Ectodermal cell (in vitro differentiated cells): ENCODE measurements at regions not wholly inside any gene's neighbourhood (a gene's known extent, or its start where the extent isn't known, plus 50 kb on each side); places are given as distances from the start of the nearest gene placed in this dataset.

Source experiments
- H3K27ac ChIP-seq: 2 replicates; pipeline ENCODE4 v1.7.0; 2013; ENCODE audit warnings: mild to moderate bottlenecking, low read depth, low read length; ENCODE audit not compliant: insufficient read depth, poor library complexity, severe bottlenecking
- H3K27me3 ChIP-seq: 2 replicates; pipeline ENCODE4 v1.7.0; 2013; ENCODE audit warnings: mild to moderate bottlenecking, low read length; ENCODE audit not compliant: insufficient read depth, control insufficient read depth, poor library complexity, severe bottlenecking
- H3K36me3 ChIP-seq: one replicate; pipeline ENCODE4 v1.7.0; 2013; ENCODE audit warnings: low read length; ENCODE audit not compliant: control insufficient read depth, insufficient read depth
- H3K4me1 ChIP-seq: one replicate; pipeline ENCODE4 v1.7.0; 2013; ENCODE audit warnings: low read length; ENCODE audit not compliant: control insufficient read depth, insufficient read depth
- H3K4me3 ChIP-seq: 2 replicates; pipeline ENCODE4 v1.7.0; 2013; ENCODE audit warnings: low read depth, low read length, control low read depth; ENCODE audit not compliant: insufficient read depth
- H3K9me3 ChIP-seq: 2 replicates; pipeline ENCODE4 v1.7.0; 2013; ENCODE audit warnings: mild to moderate bottlenecking, low read length, moderate library complexity; ENCODE audit not compliant: control insufficient read depth
- WGBS, 2 experiments: methylation state at CpG; one replicate each; pipeline ENCODE4 v1.1.7; 2013; ENCODE audit warnings: missing lambda C conversion rate in 2 of 2; 5-methylcytosine and 5-hydroxymethylcytosine counted together

- Histone ChIP-seq H3K36me3 (no peaks in the 10 kb centered on the region), H3K4me3 (no peak overlapping the region), H3K27ac (no peak overlapping the region), H3K9me3 (no peaks in the 10 kb centered on the region), H3K27me3 (no peaks in the 10 kb centered on the region), H3K4me1 (no peaks in the 10 kb centered on the region)
- WGBS, 2 experiments, result 92 to 93% methylated on average over 3 of the region's 3 CpGs
These were observed 103.7 kb upstream of the CD96 start for GRCh38 chr3:111438283-111438682.

GRCh38 chr3:111454551-111454950 lies 87.4 kb upstream of the CD96 start:
- Histone ChIP-seq H3K27me3 (no peaks in the 10 kb centered on the region), H3K4me3 (no peak overlapping the region), H3K4me1 (no peaks in the 10 kb centered on the region), H3K9me3 (no peaks in the 10 kb centered on the region), H3K27ac (no peak overlapping the region), H3K36me3 (no peaks in the 10 kb centered on the region)
- WGBS, 2 experiments, result 90 to 92% methylated on average over 3 of the region's 3 CpGs

GRCh38 chr3:111465081-111465670 lies 76.8 kb upstream of the CD96 start:
- no peaks in the 10 kb centered on the region for H3K36me3 ChIP-seq
- H3K9me3 ChIP-seq, result no peaks in the 10 kb centered on the region
- WGBS, 2 experiments, result 89 to 100% methylated on average over 2 of the region's 2 CpGs
- H3K27me3 ChIP-seq, result no peaks in the 10 kb centered on the region
- no peak overlapping the region for H3K27ac ChIP-seq
- H3K4me1 ChIP-seq, result no peaks in the 10 kb centered on the region
- H3K4me3 ChIP-seq, result no peak overlapping the region

GRCh38 chr3:111470032-111470431 lies 72.0 kb upstream of the CD96 start:
- Histone ChIP-seq H3K36me3 (no peaks in the 10 kb centered on the region), H3K4me1 (no peaks in the 10 kb centered on the region), H3K4me3 (no peak overlapping the region), H3K9me3 (no peaks in the 10 kb centered on the region), H3K27me3 (no peaks in the 10 kb centered on the region), H3K27ac (no peak overlapping the region)
- 87 to 94% methylated on average over 2 of the region's 2 CpGs for WGBS, 2 experiments

- H3K36me3 ChIP-seq, result no peaks in the 10 kb centered on the region
- no peaks in the 10 kb centered on the region for H3K4me1 ChIP-seq
- no peak overlapping the region for H3K27ac ChIP-seq
- no peaks in the 10 kb centered on the region for H3K27me3 ChIP-seq
- H3K9me3 ChIP-seq, result no peaks in the 10 kb centered on the region
- WGBS, 2 experiments, result 83 to 90% methylated on average over 2 of the region's 2 CpGs
- H3K4me3 ChIP-seq, result no peak overlapping the region
These were observed 70.2 kb upstream of the CD96 start for GRCh38 chr3:111471831-111472230.

- Histone ChIP-seq H3K9me3 (no peaks in the 10 kb centered on the region), H3K27me3 (no peaks in the 10 kb centered on the region), H3K27ac (no peak overlapping the region), H3K4me3 (no peak overlapping the region), H3K36me3 (no peaks in the 10 kb centered on the region), H3K4me1 (no peaks in the 10 kb centered on the region)
- 94 to 100% methylated on average over 3 to 4 of the region's 4 CpGs for WGBS, 2 experiments
These were observed 69.4 kb upstream of the CD96 start for GRCh38 chr3:111472556-111472955.

- H3K36me3 ChIP-seq, result no peaks in the 10 kb centered on the region
- 85 to 95% methylated on average over 2 of the region's 2 CpGs for WGBS, 2 experiments
- H3K9me3 ChIP-seq, result no peaks in the 10 kb centered on the region
- no peaks in the 10 kb centered on the region for H3K27me3 ChIP-seq
- no peak overlapping the region for H3K27ac ChIP-seq
- H3K4me1 ChIP-seq, result no peaks in the 10 kb centered on the region
- H3K4me3 ChIP-seq, result no peak overlapping the region
These were observed 68.4 kb upstream of the CD96 start for GRCh38 chr3:111473550-111473949.

- Histone ChIP-seq H3K4me1 (no peaks in the 10 kb centered on the region), H3K9me3 (no peaks in the 10 kb centered on the region), H3K4me3 (no peak overlapping the region), H3K36me3 (no peaks in the 10 kb centered on the region), H3K27me3 (no peaks in the 10 kb centered on the region), H3K27ac (no peak overlapping the region)
- 88 to 91% methylated on average over 3 of the region's 3 CpGs for WGBS, 2 experiments
These were observed 65.3 kb upstream of the CD96 start for GRCh38 chr3:111476701-111477100.

GRCh38 chr3:111480091-111480490 lies 61.9 kb upstream of the CD96 start:
- Histone ChIP-seq H3K27ac (no peak overlapping the region), H3K9me3 (no peaks in the 10 kb centered on the region), H3K4me3 (no peak overlapping the region), H3K27me3 (no peaks in the 10 kb centered on the region), H3K4me1 (no peaks in the 10 kb centered on the region), H3K36me3 (no peaks in the 10 kb centered on the region)
- WGBS, 2 experiments, result 94 to 100% methylated on average over 1 of the region's 1 CpG

GRCh38 chr3:111481551-111481950 lies 60.4 kb upstream of the CD96 start:
- no peaks in the 10 kb centered on the region for H3K9me3 ChIP-seq
- H3K27ac ChIP-seq, result no peak overlapping the region
- no peaks in the 10 kb centered on the region for H3K27me3 ChIP-seq
- H3K36me3 ChIP-seq, result no peaks in the 10 kb centered on the region
- no peaks in the 10 kb centered on the region for H3K4me1 ChIP-seq
- H3K4me3 ChIP-seq, result no peak overlapping the region

- WGBS, 2 experiments, result 94 to 100% methylated on average over 1 of the region's 1 CpG
- no peaks in the 10 kb centered on the region for H3K9me3 ChIP-seq
- H3K4me3 ChIP-seq, result no peak overlapping the region
- no peaks in the 10 kb centered on the region for H3K4me1 ChIP-seq
- H3K36me3 ChIP-seq, result no peaks in the 10 kb centered on the region
- H3K27ac ChIP-seq, result no peak overlapping the region
- H3K27me3 ChIP-seq, result no peaks in the 10 kb centered on the region
These were observed 59.4 kb upstream of the CD96 start for GRCh38 chr3:111482574-111482973.
